Loucy (cell line): ENCODE measurements at regions not wholly inside any gene's neighbourhood (a gene's known extent, or its start where the extent isn't known, plus 50 kb on each side); places are given as distances from the start of the nearest gene placed in this dataset.

Source experiments
- H2AFZ ChIP-seq: fragments of 200-600 bp; sonication (generic); 2 replicates; pipeline ENCODE4 v1.6.0; 2016; ENCODE audit warnings: antibody characterized with exemption, mild to moderate bottlenecking, low read length, moderate library complexity
- H3F3A ChIP-seq: fragments of 200-600 bp; 2 replicates; pipeline ENCODE4 v1.6.0; 2016; ENCODE audit warnings: antibody characterized with exemption, low read depth, mild to moderate bottlenecking
- H3K27me3 ChIP-seq: fragments of 200-600 bp; sonication (generic); 2 replicates; pipeline ENCODE4 v1.6.1; 2014; ENCODE audit warnings: low read length, mild to moderate bottlenecking; ENCODE audit not compliant: insufficient read depth, poor library complexity, severe bottlenecking
- H3K36me3 ChIP-seq: fragments of 200-600 bp; sonication (generic); 2 replicates; pipeline ENCODE4 v1.6.1; 2016; ENCODE audit warnings: low read length; ENCODE audit not compliant: insufficient read depth
- H3K4me1 ChIP-seq: fragments of 200-600 bp; sonication (generic); 2 replicates; pipeline ENCODE4 v1.5.1; 2014; ENCODE audit warnings: low read length, mild to moderate bottlenecking; ENCODE audit not compliant: insufficient read depth, poor library complexity, severe bottlenecking
- H3K4me2 ChIP-seq: fragments of 200-600 bp; sonication (generic); 2 replicates; pipeline ENCODE4 v1.6.0; 2014; ENCODE audit warnings: antibody characterized with exemption, low read length, low read depth, mild to moderate bottlenecking; ENCODE audit not compliant: poor library complexity, severe bottlenecking
- H3K4me3 ChIP-seq: fragments of 200-600 bp; sonication (generic); 2 replicates; pipeline ENCODE4 v1.5.1; 2014; ENCODE audit warnings: low read length, mild to moderate bottlenecking, mixed read lengths; ENCODE audit not compliant: poor library complexity, severe bottlenecking
- H3K79me2 ChIP-seq: fragments of 200-600 bp; sonication (generic); 2 replicates; pipeline ENCODE4 v1.6.1; 2014; ENCODE audit warnings: low read length; ENCODE audit not compliant: insufficient read depth
- H3K9ac ChIP-seq: fragments of 200-600 bp; sonication (generic); 2 replicates; pipeline ENCODE4 v1.6.0; 2014; ENCODE audit warnings: mild to moderate bottlenecking, low read depth, low read length, moderate library complexity; ENCODE audit not compliant: poor library complexity, severe bottlenecking
- H3K9me2 ChIP-seq: fragments of 200-600 bp; sonication (generic); replicated peaks from 2 replicates; pipeline ENCODE4 v1.6.1; 2016; ENCODE audit warnings: low read depth, low read length, mixed read lengths
- H3K9me3 ChIP-seq: fragments of 200-600 bp; sonication (generic); 2 replicates; pipeline ENCODE4 v1.6.1; 2014; ENCODE audit warnings: mild to moderate bottlenecking, antibody characterized with exemption, low read length, low read depth; ENCODE audit not compliant: insufficient read depth
- H4K20me1 ChIP-seq: fragments of 200-600 bp; sonication (generic); 2 replicates; pipeline ENCODE4 v1.6.0; 2014; ENCODE audit warnings: antibody characterized with exemption, low read length, mild to moderate bottlenecking; ENCODE audit not compliant: insufficient read depth, poor library complexity, severe bottlenecking
- EZH2phosphoT487 ChIP-seq: fragments of 200-600 bp; IDR thresholded peaks from 2 replicates; pipeline ENCODE4 v1.6.1; 2018; ENCODE audit warnings: antibody characterized with exemption, mild to moderate bottlenecking, moderate library complexity, borderline replicate concordance
- TF ChIP-seq, protein P1 (sequence below): fragments of 200-600 bp; sonication (generic); conservative IDR thresholded peaks from 2 replicates; pipeline ENCODE4 v1.5.1; 2014; ENCODE audit warnings: mild to moderate bottlenecking, antibody characterized with exemption, low read length

DNA sequence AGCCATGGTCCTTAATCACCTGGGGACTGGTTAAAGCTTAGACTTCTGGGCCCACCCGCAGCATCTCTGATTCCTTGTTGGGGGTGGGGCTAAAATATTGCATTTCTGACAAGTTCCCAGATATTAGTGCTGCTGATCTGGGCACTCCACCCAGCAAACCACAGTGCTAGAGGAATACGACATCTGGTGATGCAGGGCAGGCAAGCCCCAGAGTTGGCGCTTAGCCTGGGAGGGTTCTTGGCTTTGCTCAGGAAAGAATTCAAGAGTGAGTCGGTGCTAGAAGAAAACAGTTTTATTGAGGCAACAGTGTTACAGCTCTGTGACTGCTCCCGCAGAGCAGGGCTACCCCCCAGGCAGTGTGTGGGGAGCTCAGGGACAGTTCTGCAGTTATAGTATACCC lies 210.7 kb downstream of the TFAP2C start:
- Histone ChIP-seq H3K27me3 (no peaks in the 10 kb centered on the region), H3K4me1 (no peaks in the 10 kb centered on the region), H3F3A (no peaks in the 10 kb centered on the region), H3K9ac (no peak overlapping the region), H3K79me2 (no peaks in the 10 kb centered on the region), H4K20me1 (no peaks in the 10 kb centered on the region), H3K4me2 (no peak overlapping the region), H3K9me2 (no peaks in the 10 kb centered on the region), H3K9me3 (peaks cover 2% of the 10 kb centered on the region; the same call in 1 of the 2 replicates), H3K4me3 (no peak overlapping the region), H3K36me3 (no peaks in the 10 kb centered on the region), H2AFZ (no peak overlapping the region)
- no peak for TF ChIP-seq EZH2phosphoT487
- TF ChIP-seq, protein P1, sequence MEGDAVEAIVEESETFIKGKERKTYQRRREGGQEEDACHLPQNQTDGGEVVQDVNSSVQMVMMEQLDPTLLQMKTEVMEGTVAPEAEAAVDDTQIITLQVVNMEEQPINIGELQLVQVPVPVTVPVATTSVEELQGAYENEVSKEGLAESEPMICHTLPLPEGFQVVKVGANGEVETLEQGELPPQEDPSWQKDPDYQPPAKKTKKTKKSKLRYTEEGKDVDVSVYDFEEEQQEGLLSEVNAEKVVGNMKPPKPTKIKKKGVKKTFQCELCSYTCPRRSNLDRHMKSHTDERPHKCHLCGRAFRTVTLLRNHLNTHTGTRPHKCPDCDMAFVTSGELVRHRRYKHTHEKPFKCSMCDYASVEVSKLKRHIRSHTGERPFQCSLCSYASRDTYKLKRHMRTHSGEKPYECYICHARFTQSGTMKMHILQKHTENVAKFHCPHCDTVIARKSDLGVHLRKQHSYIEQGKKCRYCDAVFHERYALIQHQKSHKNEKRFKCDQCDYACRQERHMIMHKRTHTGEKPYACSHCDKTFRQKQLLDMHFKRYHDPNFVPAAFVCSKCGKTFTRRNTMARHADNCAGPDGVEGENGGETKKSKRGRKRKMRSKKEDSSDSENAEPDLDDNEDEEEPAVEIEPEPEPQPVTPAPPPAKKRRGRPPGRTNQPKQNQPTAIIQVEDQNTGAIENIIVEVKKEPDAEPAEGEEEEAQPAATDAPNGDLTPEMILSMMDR, result no peak

DNA sequence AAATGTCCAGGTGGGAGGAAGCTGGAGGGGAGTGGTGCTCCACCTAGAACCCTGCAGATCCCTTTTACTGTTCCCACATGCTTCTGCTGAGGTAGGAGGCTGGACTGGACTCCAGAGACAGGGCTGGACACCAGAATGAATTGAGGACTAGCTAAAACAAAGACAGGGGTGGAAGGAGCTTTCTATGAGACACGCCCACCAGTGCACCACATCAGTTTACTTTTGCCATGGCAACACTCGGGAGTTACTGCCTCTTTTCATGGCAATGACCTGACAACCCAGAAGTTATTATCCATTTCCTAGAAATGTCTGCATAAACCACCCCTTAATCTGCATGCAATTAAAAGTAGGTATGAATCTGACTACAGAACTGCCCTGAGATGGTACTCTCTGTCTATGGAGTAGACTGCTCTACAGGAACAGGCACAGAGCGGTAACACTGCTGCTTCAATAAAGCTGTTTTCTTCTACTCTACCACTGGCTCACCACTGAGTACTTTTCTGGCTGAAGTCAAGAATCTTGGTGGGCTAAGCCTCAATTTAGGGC lies 211.7 kb downstream of the TFAP2C start:
- Histone ChIP-seq H3K9me3 (peaks cover 2% of the 10 kb centered on the region; the same call in 1 of the 2 replicates), H3K79me2 (no peaks in the 10 kb centered on the region), H3K27me3 (no peaks in the 10 kb centered on the region), H3K4me2 (no peak overlapping the region), H3F3A (no peaks in the 10 kb centered on the region), H4K20me1 (no peaks in the 10 kb centered on the region), H3K9me2 (no peaks in the 10 kb centered on the region), H3K9ac (no peak overlapping the region), H3K36me3 (no peaks in the 10 kb centered on the region), H2AFZ (no peak overlapping the region), H3K4me1 (no peaks in the 10 kb centered on the region), H3K4me3 (no peak overlapping the region)
- TF ChIP-seq, protein P1, result no peak
- TF ChIP-seq EZH2phosphoT487, result no peak

DNA sequence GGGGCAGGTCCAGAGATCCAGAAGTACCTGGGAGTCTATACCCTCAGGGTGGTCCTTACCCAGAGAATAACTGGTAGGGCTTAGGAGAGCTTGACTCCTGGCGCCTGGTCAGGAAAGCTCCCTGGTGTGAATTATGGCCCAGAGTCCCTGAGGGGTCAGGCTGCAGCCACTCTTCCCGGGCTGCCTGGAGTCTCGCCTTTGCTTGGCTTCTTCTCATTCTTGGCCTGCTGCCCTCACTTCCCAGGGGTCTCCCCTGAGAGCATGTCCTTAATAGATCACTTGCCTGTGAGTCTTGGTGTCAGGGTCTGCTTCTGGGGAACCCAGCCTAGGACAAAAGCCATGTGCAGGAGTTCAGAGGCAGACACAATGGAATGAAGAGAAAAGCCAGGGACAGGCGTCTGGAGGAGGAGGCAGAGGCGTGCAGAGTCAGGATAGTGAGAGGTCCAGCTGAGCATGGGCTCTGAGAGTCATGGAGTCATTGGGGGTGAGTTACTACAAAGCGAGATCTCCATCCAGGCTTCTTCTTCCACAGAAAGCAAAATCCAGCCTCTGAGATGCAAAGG lies 212.3 kb downstream of the TFAP2C start:
- Histone ChIP-seq H4K20me1 (no peaks in the 10 kb centered on the region), H3K27me3 (no peaks in the 10 kb centered on the region), H3K9ac (no peak overlapping the region), H3K9me3 (peaks cover 2% of the 10 kb centered on the region; the same call in 1 of the 2 replicates), H3K4me3 (no peak overlapping the region), H3K4me2 (no peak overlapping the region), H3K79me2 (no peaks in the 10 kb centered on the region), H3F3A (no peaks in the 10 kb centered on the region), H2AFZ (no peak overlapping the region), H3K36me3 (no peaks in the 10 kb centered on the region), H3K4me1 (no peaks in the 10 kb centered on the region), H3K9me2 (no peaks in the 10 kb centered on the region)
- no peak for TF ChIP-seq EZH2phosphoT487
- TF ChIP-seq, protein P1, result no peak
